ENCODE measurements at regions not wholly inside any gene's neighbourhood (a gene's known extent, or its start where the extent isn't known, plus 50 kb on each side); places are given as distances from the start of the nearest gene placed in this dataset.

GRCh38 chrX:96373047-96373355 is 311.6 kb upstream of the DIAPH2 start:
- Histone ChIP-seq H2AK5ac (ENCODE audit: low read depth, low read length) (no peak overlapping the region), H3K56ac (replicated peaks; ENCODE audit: insufficient read length, low read depth, low read length) (no peak overlapping the region), H2BK12ac (ENCODE audit: low read depth, low read length) (no peak overlapping the region), H3K79me2 (ENCODE audit: control insufficient read depth in 1 of 2, insufficient read depth in 2 of 2, low read length in 2 of 2) (no peaks in the 10 kb centered on the region), H3K23ac (ENCODE audit: insufficient read length) (no peak overlapping the region), H3K27ac (ENCODE audit: low read depth, low read length) (no peak overlapping the region), H2BK5ac (ENCODE audit: low read depth, low read length) (no peak overlapping the region), H3K79me1 (ENCODE audit: low read depth, low read length) (no peaks in the 10 kb centered on the region), H3K4me1 (replicated peaks in 1 of 4; ENCODE audit: control insufficient read depth in 3 of 4, insufficient read depth in 4 of 4, low read length in 3 of 4) (no peaks in the 10 kb centered on the region; a peak in 1 of 7 replicates), H3K9me3 (ENCODE audit: insufficient read depth in 2 of 2, low read depth in 1 of 2, low read length in 1 of 2) (no peaks in the 10 kb centered on the region), H4K8ac (ENCODE audit: extremely low read depth, insufficient read depth, low read length) (no peak overlapping the region), H3K4ac (replicated peaks; ENCODE audit: insufficient read length, low read depth, low read length) (no peak overlapping the region), H4K91ac (replicated peaks; ENCODE audit: insufficient read length, low read length) (no peak overlapping the region), H3K9ac (replicated peaks in 1 of 4; ENCODE audit: extremely low read depth in 1 of 4, low read depth in 3 of 4, low read length in 3 of 4) (no peak overlapping the region), H4K5ac (ENCODE audit: insufficient read length, low read depth, low read length) (no peak overlapping the region), H3K4me3 (ENCODE audit: extremely low read depth in 1 of 4, insufficient read depth in 2 of 4, low read depth in 3 of 4, low read length in 4 of 4) (no peak overlapping the region), H2AFZ (ENCODE audit: low read length) (no peak overlapping the region; the same call in 1 of the 2 replicates), H4K20me1 (replicated peaks in 1 of 2; ENCODE audit: control insufficient read depth in 1 of 2, insufficient read depth in 2 of 2, low read length in 2 of 2) (no peaks in the 10 kb centered on the region), H2BK120ac (replicated peaks; ENCODE audit: low read depth, low read length) (no peak overlapping the region), H3K18ac (ENCODE audit: extremely low read depth, low read length) (no peak overlapping the region), H2BK15ac (ENCODE audit: low read length) (no peak overlapping the region), H3K23me2 (ENCODE audit: low read depth, low read length) (no peaks in the 10 kb centered on the region), H3K27me3 (replicated peaks in 1 of 4; ENCODE audit: control insufficient read depth in 3 of 4, extremely low read depth in 1 of 4, insufficient read depth in 3 of 4, low read length in 3 of 4) (no peaks in the 10 kb centered on the region), H2BK20ac (ENCODE audit: low read length) (no peak overlapping the region), H3K36me3 (ENCODE audit: control insufficient read depth in 2 of 4, insufficient read depth in 4 of 4, low read length in 3 of 4) (no peaks in the 10 kb centered on the region), H3K4me2 (ENCODE audit: insufficient read depth in 1 of 2, low read depth in 2 of 2, low read length in 2 of 2) (no peak overlapping the region), H3K14ac (ENCODE audit: insufficient read length) (no peak overlapping the region)
- WGBS, 2 experiments (ENCODE audit: extremely low coverage in 1 of 2, insufficient coverage in 1 of 2, insufficient read length in 1 of 2, insufficient replicate concordance in 2 of 2, low coverage in 1 of 2, low lambda C conversion rate in 2 of 2, missing lambda C conversion rate in 1 of 2) = 45% methylated on average over 4 of the region's 4 CpGs; no CpG with 5 or more reads in 1 of the 2 experiments
- FAIRE-seq = no peak
- POLR2A ChIA-PET (ENCODE audit: partially characterized antibody) = no interaction called here
- CTCF ChIA-PET (ENCODE audit: partially characterized antibody) = interaction anchor here (0.6 to 1.5 kb wide), 5 partner anchors 19 to 1021 kb away, joined by 3 to 4 read pairs (median 3); no protein-coding TSS in a partner anchor
- no peak for DNase-seq (ENCODE audit: low read depth in 1 of 2, low spot score in 2 of 2)
- TF ChIP-seq HDAC6 (IDR thresholded peaks at IDR 0.05; ENCODE audit: low read depth, low read length) (no peak), CTBP2 (IDR thresholded peaks at IDR 0.05; ENCODE audit: borderline replicate concordance, insufficient read depth, insufficient read length, low read length) (no peak), CHD1 (IDR thresholded peaks at IDR 0.05; ENCODE audit: low read depth, low read length) (no peak), TAF7 (optimal IDR thresholded peaks at IDR 0.05; ENCODE audit: borderline replicate concordance, low read depth, low read length) (no peak), SAP30 (IDR thresholded peaks at IDR 0.05; ENCODE audit: insufficient read depth, insufficient replicate concordance, low read length) (no peak), KDM5A (IDR thresholded peaks at IDR 0.05; ENCODE audit: low read length) (no peak), EZH2 (IDR thresholded peaks at IDR 0.05; ENCODE audit: low read depth, low read length, severe bottlenecking) (no peak), NRF1 (IDR thresholded peaks at IDR 0.05; ENCODE audit: low read depth, low read length) (no peak), FOSL1 (IDR thresholded peaks at IDR 0.05; ENCODE audit: insufficient read depth, low read depth, low read length) (no peak), RAD21 (IDR thresholded peaks at IDR 0.05 in 1 of 2, conservative IDR thresholded peaks at IDR 0.05 in 1 of 2; ENCODE audit: low read depth in 2 of 2, low read length in 2 of 2) (no peak)
